ENCODE measurements at regions not wholly inside any gene's neighbourhood (a gene's known extent, or its start where the extent isn't known, plus 50 kb on each side); places are given as distances from the start of the nearest gene placed in this dataset.

- CTCF ChIA-PET, result no interaction called here
- Histone ChIP-seq H3K36me3 (ENCODE audit: control insufficient read depth, insufficient read depth, low read length) (no peaks in the 10 kb centered on the region), H3K27me3 (replicated peaks; ENCODE audit: control insufficient read depth, insufficient read depth, low read length) (no peaks in the 10 kb centered on the region), H3K4me3 (ENCODE audit: low read depth, low read length) (no peak overlapping the region), H3K4me1 (no peaks in the 10 kb centered on the region), H3K9me3 (no peaks in the 10 kb centered on the region)
- Mint-ChIP-seq H3K27ac (ENCODE audit: unreplicated experiment) (no peak overlapping the region), H3K4me1 (ENCODE audit: low read depth, unreplicated experiment) (no peaks in the 10 kb centered on the region), H3K9me3 (ENCODE audit: unreplicated experiment) (no peaks in the 10 kb centered on the region), H3K36me3 (ENCODE audit: insufficient read depth, unreplicated experiment) (no peaks in the 10 kb centered on the region), H3K4me3 (ENCODE audit: unreplicated experiment) (no peak overlapping the region), H3K27me3 (ENCODE audit: insufficient read depth, unreplicated experiment) (no peaks in the 10 kb centered on the region)
- intact Hi-C loops (cut with micrococcal nuclease; ENCODE audit: unreplicated experiment), result no loop called here
- no peak for DNase-seq
- no peak for TF ChIP-seq CTCF (IDR thresholded peaks at IDR 0.05; ENCODE audit: insufficient read depth in 1 of 2, low read depth in 1 of 2, low read length in 1 of 2, severe bottlenecking in 1 of 2, unreplicated experiment in 1 of 2)
- POLR2A ChIA-PET, result no interaction called here
- no TSS peak for BruUV-seq (replicated peaks)
Measured at GRCh38 chr6:92864966-92865555, 554.3 kb downstream of the EPHA7 start.

DNA sequence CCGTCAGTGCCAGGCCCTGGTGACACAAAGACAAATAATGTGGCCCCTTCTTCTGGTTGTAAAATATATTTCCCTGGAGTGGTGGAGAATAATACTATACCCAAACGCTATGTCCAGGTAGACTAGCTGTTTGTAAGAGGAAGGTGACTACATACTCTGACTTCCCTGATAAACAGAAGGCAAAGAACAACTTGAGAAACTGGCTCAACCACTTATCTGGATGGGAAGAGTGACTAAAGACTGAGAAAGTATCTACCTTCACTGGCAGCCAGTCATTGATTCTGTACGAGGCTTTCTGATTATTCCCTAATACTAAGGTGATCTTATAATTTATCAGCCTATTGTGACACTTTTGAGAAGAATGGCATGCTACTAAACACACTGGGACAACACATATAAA, 569.7 kb downstream of the EPHA7 start:
- no peak for DNase-seq
- ChIA-PET POLR2A (no interaction called here), CTCF (no interaction called here)
- Mint-ChIP-seq H3K36me3 (ENCODE audit: insufficient read depth, unreplicated experiment) (no peaks in the 10 kb centered on the region), H3K27me3 (ENCODE audit: insufficient read depth, unreplicated experiment) (no peaks in the 10 kb centered on the region), H3K9me3 (ENCODE audit: unreplicated experiment) (no peaks in the 10 kb centered on the region), H3K27ac (ENCODE audit: unreplicated experiment) (no peak overlapping the region), H3K4me1 (ENCODE audit: low read depth, unreplicated experiment) (no peaks in the 10 kb centered on the region), H3K4me3 (ENCODE audit: unreplicated experiment) (no peak overlapping the region)
- no peak overlapping the region for H3K4me3 ChIP-seq (ENCODE audit: low read depth, low read length)
- intact Hi-C loops (cut with micrococcal nuclease; ENCODE audit: unreplicated experiment), result no loop called here
- TF ChIP-seq CTCF (IDR thresholded peaks at IDR 0.05; ENCODE audit: insufficient read depth in 1 of 2, low read depth in 1 of 2, low read length in 1 of 2, severe bottlenecking in 1 of 2, unreplicated experiment in 1 of 2), result no peak
- BruUV-seq (replicated peaks), result no TSS peak
- no peaks in the 10 kb centered on the region for H3K9me3 ChIP-seq
- H3K4me1 ChIP-seq, result no peaks in the 10 kb centered on the region
- no peaks in the 10 kb centered on the region for H3K36me3 ChIP-seq (ENCODE audit: control insufficient read depth, insufficient read depth, low read length)
- no peaks in the 10 kb centered on the region for H3K27me3 ChIP-seq (replicated peaks; ENCODE audit: control insufficient read depth, insufficient read depth, low read length)

DNA sequence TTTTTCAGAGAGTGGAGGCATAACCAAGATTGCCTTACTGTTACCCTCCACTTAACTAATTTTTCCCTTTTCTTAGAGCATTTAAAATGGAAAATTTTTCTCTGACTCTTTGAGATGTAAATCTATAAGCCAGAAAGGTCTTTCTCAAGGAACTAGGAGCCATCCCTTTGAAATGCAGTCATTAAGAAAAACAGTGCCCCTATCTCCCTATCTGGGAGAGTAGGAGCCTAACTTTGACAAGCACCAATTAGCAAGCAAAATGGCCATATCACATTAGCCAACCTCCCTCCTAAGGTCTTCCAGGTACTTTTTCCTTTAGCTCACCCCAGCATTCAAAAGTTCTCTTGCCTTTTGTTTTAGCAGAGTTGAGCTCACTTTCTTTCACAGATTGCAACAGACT, 570.5 kb downstream of the EPHA7 start:
- H3K27me3 Mint-ChIP-seq (ENCODE audit: insufficient read depth, unreplicated experiment), result no peaks in the 10 kb centered on the region
- no peak overlapping the region for H3K27ac Mint-ChIP-seq (ENCODE audit: unreplicated experiment)
- Histone ChIP-seq H3K4me3 (ENCODE audit: low read depth, low read length) (no peak overlapping the region), H3K9me3 (no peaks in the 10 kb centered on the region), H3K4me1 (no peaks in the 10 kb centered on the region), H3K27me3 (replicated peaks; ENCODE audit: control insufficient read depth, insufficient read depth, low read length) (no peaks in the 10 kb centered on the region), H3K36me3 (ENCODE audit: control insufficient read depth, insufficient read depth, low read length) (no peaks in the 10 kb centered on the region)
- BruUV-seq (replicated peaks), result no TSS peak
- H3K4me3 Mint-ChIP-seq (ENCODE audit: unreplicated experiment), result no peak overlapping the region
- no peaks in the 10 kb centered on the region for H3K9me3 Mint-ChIP-seq (ENCODE audit: unreplicated experiment)
- no peaks in the 10 kb centered on the region for H3K36me3 Mint-ChIP-seq (ENCODE audit: insufficient read depth, unreplicated experiment)
- TF ChIP-seq CTCF (IDR thresholded peaks at IDR 0.05; ENCODE audit: insufficient read depth in 1 of 2, low read depth in 1 of 2, low read length in 1 of 2, severe bottlenecking in 1 of 2, unreplicated experiment in 1 of 2), result no peak
- POLR2A ChIA-PET, result no interaction called here
- no peaks in the 10 kb centered on the region for H3K4me1 Mint-ChIP-seq (ENCODE audit: low read depth, unreplicated experiment)
- no peak for DNase-seq
- intact Hi-C loops (cut with micrococcal nuclease; ENCODE audit: unreplicated experiment), result no loop called here
- CTCF ChIA-PET, result no interaction called here

Measured in Caco-2 (cell line).